ENCODE measurements at regions not wholly inside any gene's neighbourhood (a gene's known extent, or its start where the extent isn't known, plus 50 kb on each side); places are given as distances from the start of the nearest gene placed in this dataset.

DNA sequence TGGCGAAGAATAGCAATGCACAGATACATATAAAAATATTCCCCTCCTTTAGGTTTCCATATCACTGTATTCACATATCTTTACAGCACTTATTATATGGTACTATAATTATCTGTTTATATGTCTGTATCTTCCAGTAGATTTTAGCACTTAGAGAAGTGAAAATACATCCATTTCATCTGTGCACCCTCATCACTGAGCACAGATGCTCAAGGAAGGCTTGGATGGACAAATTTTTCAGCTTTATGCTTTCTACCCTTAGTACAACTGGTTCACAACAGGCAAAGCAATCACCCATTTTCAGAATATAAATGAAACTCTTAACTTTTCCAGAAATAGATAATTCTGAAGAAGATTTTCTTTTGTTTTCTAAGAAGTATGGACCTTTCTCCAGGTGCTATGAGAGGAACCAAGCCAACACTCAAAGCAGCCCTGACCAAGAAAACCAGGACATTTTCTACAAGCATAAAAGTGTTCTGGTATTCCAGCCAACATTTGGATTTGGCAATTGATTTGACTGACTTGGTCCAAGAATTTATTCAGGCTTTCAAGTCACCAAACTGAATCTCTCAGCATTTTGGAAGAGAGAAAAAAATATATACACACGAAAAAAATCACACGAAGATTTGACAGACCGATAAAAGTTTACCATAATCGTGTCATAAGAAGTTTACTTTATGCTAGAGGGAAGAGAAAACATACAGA is 170.2 kb upstream of the CD180 start:
- TF ChIP-seq FOXP2 (optimal IDR thresholded peaks at IDR 0.05; ENCODE audit: borderline replicate concordance, extremely low read depth, extremely low read length, insufficient read depth) (no peak), TAF1 (IDR thresholded peaks at IDR 0.05; ENCODE audit: borderline replicate concordance, insufficient read depth, low read length) (no peak)
- TF ChIP-seq, protein P1, sequence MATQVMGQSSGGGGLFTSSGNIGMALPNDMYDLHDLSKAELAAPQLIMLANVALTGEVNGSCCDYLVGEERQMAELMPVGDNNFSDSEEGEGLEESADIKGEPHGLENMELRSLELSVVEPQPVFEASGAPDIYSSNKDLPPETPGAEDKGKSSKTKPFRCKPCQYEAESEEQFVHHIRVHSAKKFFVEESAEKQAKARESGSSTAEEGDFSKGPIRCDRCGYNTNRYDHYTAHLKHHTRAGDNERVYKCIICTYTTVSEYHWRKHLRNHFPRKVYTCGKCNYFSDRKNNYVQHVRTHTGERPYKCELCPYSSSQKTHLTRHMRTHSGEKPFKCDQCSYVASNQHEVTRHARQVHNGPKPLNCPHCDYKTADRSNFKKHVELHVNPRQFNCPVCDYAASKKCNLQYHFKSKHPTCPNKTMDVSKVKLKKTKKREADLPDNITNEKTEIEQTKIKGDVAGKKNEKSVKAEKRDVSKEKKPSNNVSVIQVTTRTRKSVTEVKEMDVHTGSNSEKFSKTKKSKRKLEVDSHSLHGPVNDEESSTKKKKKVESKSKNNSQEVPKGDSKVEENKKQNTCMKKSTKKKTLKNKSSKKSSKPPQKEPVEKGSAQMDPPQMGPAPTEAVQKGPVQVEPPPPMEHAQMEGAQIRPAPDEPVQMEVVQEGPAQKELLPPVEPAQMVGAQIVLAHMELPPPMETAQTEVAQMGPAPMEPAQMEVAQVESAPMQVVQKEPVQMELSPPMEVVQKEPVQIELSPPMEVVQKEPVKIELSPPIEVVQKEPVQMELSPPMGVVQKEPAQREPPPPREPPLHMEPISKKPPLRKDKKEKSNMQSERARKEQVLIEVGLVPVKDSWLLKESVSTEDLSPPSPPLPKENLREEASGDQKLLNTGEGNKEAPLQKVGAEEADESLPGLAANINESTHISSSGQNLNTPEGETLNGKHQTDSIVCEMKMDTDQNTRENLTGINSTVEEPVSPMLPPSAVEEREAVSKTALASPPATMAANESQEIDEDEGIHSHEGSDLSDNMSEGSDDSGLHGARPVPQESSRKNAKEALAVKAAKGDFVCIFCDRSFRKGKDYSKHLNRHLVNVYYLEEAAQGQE (IDR thresholded peaks at IDR 0.05; ENCODE audit: insufficient read depth in 1 of 2, low read depth in 2 of 2, low read length in 2 of 2), result no peak

DNA sequence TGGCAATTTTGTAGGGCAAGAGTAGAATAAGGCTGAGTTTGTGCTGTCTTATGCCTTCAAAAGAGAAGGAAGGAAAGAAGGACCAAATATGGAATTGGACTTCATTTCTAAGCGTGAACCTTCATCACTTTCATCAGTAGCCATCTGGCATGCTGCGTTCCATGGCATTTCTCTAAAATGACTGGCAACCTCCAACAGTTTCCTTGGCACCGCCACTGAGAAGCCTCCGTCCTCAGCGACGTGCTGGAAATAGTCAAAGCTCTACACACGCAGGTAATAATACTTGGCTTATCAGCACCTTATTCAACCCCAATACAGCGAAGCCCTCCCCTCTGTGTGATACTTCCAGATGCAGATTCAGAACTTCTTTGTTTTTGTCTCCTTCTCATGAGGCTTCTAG is 169.7 kb upstream of the CD180 start:
- TF ChIP-seq TAF1 (IDR thresholded peaks at IDR 0.05; ENCODE audit: borderline replicate concordance, insufficient read depth, low read length), result no peak
- TF ChIP-seq SIN3A (IDR thresholded peaks at IDR 0.05; ENCODE audit: borderline replicate concordance, insufficient read depth, low read length), result no peak
- TF ChIP-seq FOXP2 (optimal IDR thresholded peaks at IDR 0.05; ENCODE audit: borderline replicate concordance, extremely low read depth, extremely low read length, insufficient read depth), result no peak
- TF ChIP-seq POLR2AphosphoS5 (IDR thresholded peaks at IDR 0.05; ENCODE audit: low read depth, low read length), result no peak
- TF ChIP-seq, protein P1 (IDR thresholded peaks at IDR 0.05; ENCODE audit: insufficient read depth in 1 of 2, low read depth in 2 of 2, low read length in 2 of 2), result no peak

DNA sequence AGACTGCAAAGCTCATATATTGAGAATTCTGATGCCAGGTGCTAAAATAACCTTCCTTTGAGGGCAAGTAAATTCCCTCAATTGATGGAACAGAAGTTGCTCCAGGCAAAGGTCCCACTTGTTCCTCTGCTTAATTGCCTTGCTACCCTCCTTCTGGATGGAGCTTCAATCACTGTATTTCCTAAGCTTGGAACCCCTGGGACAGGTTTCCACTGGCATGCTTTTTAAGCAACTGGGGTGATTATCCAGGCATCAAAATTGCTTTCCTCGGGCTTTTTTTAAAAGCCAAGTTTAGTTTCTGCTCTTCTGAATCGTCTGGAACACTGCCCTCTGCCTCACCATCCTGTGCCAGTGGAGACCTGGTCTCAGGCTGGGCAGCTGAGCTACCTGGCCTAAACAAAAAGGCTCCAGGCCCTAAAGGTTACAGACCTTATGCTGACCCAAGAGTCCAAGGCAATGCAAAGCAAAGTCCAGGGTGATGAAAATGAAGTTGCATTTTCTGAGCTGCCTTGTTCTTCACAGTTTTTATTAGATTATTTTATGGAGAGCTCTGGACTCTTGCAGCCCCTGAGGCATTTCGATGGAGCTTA is 167.9 kb upstream of the CD180 start:
- TF ChIP-seq, protein P1 (IDR thresholded peaks at IDR 0.05; ENCODE audit: insufficient read depth in 1 of 2, low read depth in 2 of 2, low read length in 2 of 2), result no peak
- TF ChIP-seq POLR2AphosphoS5 (IDR thresholded peaks at IDR 0.05; ENCODE audit: low read depth, low read length), result no peak
- no peak for TF ChIP-seq FOXP2 (optimal IDR thresholded peaks at IDR 0.05; ENCODE audit: borderline replicate concordance, extremely low read depth, extremely low read length, insufficient read depth)
- no peak for TF ChIP-seq SIN3A (IDR thresholded peaks at IDR 0.05; ENCODE audit: borderline replicate concordance, insufficient read depth, low read length)
- TF ChIP-seq TAF1 (IDR thresholded peaks at IDR 0.05; ENCODE audit: borderline replicate concordance, insufficient read depth, low read length), result no peak

DNA sequence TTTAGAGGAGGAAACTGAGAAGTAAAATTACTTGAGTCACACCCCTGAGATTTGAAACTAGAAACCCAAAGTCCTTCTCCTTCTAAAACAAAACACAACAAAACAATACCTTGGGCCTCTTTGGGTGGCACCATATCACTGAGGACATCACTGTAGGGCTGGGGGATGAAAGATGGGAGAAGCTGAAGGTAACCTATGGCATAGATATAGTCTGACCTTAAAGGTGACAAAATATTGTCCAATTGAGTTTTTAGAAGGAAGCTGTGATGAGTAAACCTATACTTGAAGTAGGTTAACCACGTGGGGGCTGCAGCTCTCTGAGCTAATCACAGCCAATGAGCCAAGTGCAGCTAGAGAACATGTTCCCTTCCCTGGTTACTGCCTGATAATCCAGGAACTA is 167.4 kb upstream of the CD180 start:
- TF ChIP-seq FOXP2 (optimal IDR thresholded peaks at IDR 0.05; ENCODE audit: borderline replicate concordance, extremely low read depth, extremely low read length, insufficient read depth) (no peak), SIN3A (IDR thresholded peaks at IDR 0.05; ENCODE audit: borderline replicate concordance, insufficient read depth, low read length) (no peak), POLR2AphosphoS5 (IDR thresholded peaks at IDR 0.05; ENCODE audit: low read depth, low read length) (no peak), TAF1 (IDR thresholded peaks at IDR 0.05; ENCODE audit: borderline replicate concordance, insufficient read depth, low read length) (no peak)
- TF ChIP-seq, protein P1 (IDR thresholded peaks at IDR 0.05; ENCODE audit: insufficient read depth in 1 of 2, low read depth in 2 of 2, low read length in 2 of 2), result no peak

Measured in PFSK-1 (cell line).